ENCODE measurements at regions not wholly inside any gene's neighbourhood (a gene's known extent, or its start where the extent isn't known, plus 50 kb on each side); places are given as distances from the start of the nearest gene placed in this dataset.

- H3K9me3 ChIP-seq: no peaks in the 10 kb centered on the region
- TF ChIP-seq, protein P1, sequence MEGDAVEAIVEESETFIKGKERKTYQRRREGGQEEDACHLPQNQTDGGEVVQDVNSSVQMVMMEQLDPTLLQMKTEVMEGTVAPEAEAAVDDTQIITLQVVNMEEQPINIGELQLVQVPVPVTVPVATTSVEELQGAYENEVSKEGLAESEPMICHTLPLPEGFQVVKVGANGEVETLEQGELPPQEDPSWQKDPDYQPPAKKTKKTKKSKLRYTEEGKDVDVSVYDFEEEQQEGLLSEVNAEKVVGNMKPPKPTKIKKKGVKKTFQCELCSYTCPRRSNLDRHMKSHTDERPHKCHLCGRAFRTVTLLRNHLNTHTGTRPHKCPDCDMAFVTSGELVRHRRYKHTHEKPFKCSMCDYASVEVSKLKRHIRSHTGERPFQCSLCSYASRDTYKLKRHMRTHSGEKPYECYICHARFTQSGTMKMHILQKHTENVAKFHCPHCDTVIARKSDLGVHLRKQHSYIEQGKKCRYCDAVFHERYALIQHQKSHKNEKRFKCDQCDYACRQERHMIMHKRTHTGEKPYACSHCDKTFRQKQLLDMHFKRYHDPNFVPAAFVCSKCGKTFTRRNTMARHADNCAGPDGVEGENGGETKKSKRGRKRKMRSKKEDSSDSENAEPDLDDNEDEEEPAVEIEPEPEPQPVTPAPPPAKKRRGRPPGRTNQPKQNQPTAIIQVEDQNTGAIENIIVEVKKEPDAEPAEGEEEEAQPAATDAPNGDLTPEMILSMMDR (IDR thresholded peaks at IDR 0.05): no peak
- no peak for TF ChIP-seq POLR2A (IDR thresholded peaks at IDR 0.05)
- no peaks in the 10 kb centered on the region for H3K36me3 ChIP-seq
Measured at GRCh38 chr6:153702671-153703070, 336.4 kb upstream of the OPRM1 start.

DNA sequence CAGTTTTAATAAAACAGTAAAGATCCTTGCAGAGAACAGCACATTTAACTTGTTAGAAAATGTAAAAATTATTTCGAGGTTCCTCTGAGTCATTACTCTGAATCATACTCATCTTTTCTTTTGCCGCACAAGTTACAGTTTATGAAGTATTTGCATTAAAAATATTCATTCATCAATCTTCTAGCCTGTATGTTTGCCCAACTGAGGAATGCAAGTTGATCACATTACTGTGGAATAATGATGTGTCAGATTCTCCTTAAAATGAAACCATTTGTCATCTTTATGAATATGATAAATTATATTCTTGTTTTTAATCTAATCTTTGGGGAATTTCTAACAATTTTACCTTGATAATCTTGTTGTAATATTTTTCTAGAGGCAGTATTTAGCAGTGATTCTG, 340.4 kb upstream of the OPRM1 start:
- H3K27ac ChIP-seq: no peak overlapping the region
- no peak overlapping the region for H3K4me3 ChIP-seq
- DNase-seq: no peak
- H3K36me3 ChIP-seq: no peaks in the 10 kb centered on the region
- TF ChIP-seq, protein P1 (IDR thresholded peaks at IDR 0.05): no peak
- TF ChIP-seq POLR2A (IDR thresholded peaks at IDR 0.05): no peak
- H3K4me1 ChIP-seq: no peaks in the 10 kb centered on the region
- no peaks in the 10 kb centered on the region for H3K9me3 ChIP-seq
- no peaks in the 10 kb centered on the region for H3K27me3 ChIP-seq

More at GRCh38 chr6:153702671-153703070, 336.4 kb upstream of the OPRM1 start:
- no peak for DNase-seq
- Histone ChIP-seq H3K27me3 (no peaks in the 10 kb centered on the region), H3K4me3 (no peak overlapping the region), H3K27ac (no peak overlapping the region), H3K4me1 (no peaks in the 10 kb centered on the region)

DNA sequence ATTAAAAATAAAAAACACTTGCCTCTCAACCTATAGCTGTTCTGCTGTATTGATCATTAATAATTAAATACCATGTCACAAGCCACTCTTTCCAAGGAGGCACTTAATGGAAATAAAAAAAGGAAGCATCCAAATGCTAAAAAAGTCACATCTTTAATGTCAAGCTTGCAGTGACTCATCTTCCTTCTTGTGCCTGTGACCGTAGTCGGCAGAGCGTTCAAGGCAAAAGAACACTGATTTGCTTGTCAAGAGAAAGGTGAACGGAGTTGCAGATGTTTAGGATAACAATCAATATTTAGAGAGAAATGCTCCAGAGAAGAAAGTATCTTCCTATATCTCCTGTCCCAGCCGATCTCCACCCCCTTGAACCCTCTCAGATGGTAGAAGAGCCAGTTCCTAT, 341.0 kb upstream of the OPRM1 start:
- H3K4me1 ChIP-seq: no peaks in the 10 kb centered on the region
- DNase-seq: no peak
- no peaks in the 10 kb centered on the region for H3K36me3 ChIP-seq
- H3K27me3 ChIP-seq: no peaks in the 10 kb centered on the region
- no peaks in the 10 kb centered on the region for H3K9me3 ChIP-seq
- TF ChIP-seq POLR2A (IDR thresholded peaks at IDR 0.05): no peak
- TF ChIP-seq, protein P1 (IDR thresholded peaks at IDR 0.05): no peak
- no peak overlapping the region for H3K27ac ChIP-seq
- H3K4me3 ChIP-seq: no peak overlapping the region

DNA sequence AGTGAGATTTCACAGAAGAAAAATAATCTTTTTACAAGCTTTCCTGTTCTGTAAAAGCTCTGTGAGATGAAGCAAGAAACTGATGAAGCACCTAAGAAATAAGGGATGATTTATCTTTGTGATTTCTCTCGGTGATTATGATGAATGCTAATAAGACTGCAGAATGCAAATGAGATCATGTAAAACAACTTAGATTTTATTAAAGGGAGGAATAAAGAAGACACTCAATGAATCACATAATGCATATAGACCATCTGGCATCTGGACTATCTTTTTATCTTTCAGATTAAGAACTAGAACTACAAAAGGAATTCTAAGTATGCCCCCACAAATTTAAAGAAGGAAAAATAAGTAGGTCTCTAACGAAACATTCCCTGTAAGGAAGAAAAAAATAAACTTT, 361.5 kb upstream of the OPRM1 start:
- no peaks in the 10 kb centered on the region for H3K4me1 ChIP-seq
- H3K4me3 ChIP-seq: no peak overlapping the region
- TF ChIP-seq, protein P1 (IDR thresholded peaks at IDR 0.05): no peak
- TF ChIP-seq POLR2A (IDR thresholded peaks at IDR 0.05): no peak
- no peaks in the 10 kb centered on the region for H3K9me3 ChIP-seq
- DNase-seq: no peak
- H3K27me3 ChIP-seq: no peaks in the 10 kb centered on the region
- no peaks in the 10 kb centered on the region for H3K36me3 ChIP-seq
- no peak overlapping the region for H3K27ac ChIP-seq

DNA sequence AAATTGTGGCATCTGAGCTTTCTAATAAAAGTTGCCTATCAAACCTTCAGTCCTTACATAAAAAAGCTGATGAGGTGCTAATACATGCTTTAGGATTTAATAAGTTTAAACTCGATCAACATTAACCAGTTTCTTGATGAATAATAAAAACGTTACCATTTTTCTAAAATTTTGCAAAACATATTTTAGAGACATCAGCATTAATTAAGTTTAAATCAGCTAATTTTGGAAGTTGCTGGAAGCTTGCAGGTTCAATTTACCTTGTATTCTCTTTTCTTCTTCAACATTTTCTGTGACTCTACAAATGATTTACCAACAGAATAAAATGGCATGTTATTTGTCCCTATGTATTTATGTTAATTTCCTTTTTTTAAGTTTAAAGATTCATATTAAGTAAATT, 365.3 kb upstream of the OPRM1 start:
- no peaks in the 10 kb centered on the region for H3K4me1 ChIP-seq
- TF ChIP-seq POLR2A (IDR thresholded peaks at IDR 0.05): no peak
- TF ChIP-seq, protein P1 (IDR thresholded peaks at IDR 0.05): no peak
- no peak overlapping the region for H3K4me3 ChIP-seq
- no peaks in the 10 kb centered on the region for H3K36me3 ChIP-seq
- no peaks in the 10 kb centered on the region for H3K9me3 ChIP-seq
- H3K27me3 ChIP-seq: no peaks in the 10 kb centered on the region
- no peak for DNase-seq
- no peak overlapping the region for H3K27ac ChIP-seq

DNA sequence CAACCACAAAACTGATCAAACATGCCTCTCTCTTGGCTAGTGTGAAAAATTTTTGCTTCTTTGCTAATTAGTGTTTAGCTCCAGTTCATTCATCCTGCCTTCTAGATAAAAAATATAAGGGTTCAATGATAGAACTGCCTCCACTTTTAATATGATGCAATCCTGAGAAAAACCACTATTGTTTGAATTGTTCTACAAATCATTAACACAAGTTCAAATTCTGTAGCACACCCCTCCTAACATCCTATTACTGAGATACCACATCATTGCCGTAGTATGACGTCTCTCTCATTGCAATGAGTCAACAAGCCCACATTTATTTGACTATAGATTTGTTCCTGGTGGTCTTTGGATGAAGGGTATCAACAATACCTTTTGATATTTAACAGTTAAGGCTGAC, 365.8 kb upstream of the OPRM1 start:
- no peaks in the 10 kb centered on the region for H3K9me3 ChIP-seq
- no peak for DNase-seq
- TF ChIP-seq POLR2A (IDR thresholded peaks at IDR 0.05): no peak
- TF ChIP-seq, protein P1 (IDR thresholded peaks at IDR 0.05): no peak
- no peaks in the 10 kb centered on the region for H3K4me1 ChIP-seq
- H3K36me3 ChIP-seq: no peaks in the 10 kb centered on the region
- no peak overlapping the region for H3K27ac ChIP-seq
- no peaks in the 10 kb centered on the region for H3K27me3 ChIP-seq
- no peak overlapping the region for H3K4me3 ChIP-seq
